ENCODE measurements at regions not wholly inside any gene's neighbourhood (a gene's known extent, or its start where the extent isn't known, plus 50 kb on each side); places are given as distances from the start of the nearest gene placed in this dataset.

- no peak for TF ChIP-seq CTCF (IDR thresholded peaks at IDR 0.05)
- H3K9me3 ChIP-seq: no peaks in the 10 kb centered on the region
- H3K4me3 ChIP-seq (ENCODE audit: low read depth in 1 of 2, low read length in 1 of 2): no peak overlapping the region
- H3K36me3 ChIP-seq: no peaks in the 10 kb centered on the region
- H3K4me1 ChIP-seq (ENCODE audit: control insufficient read depth in 1 of 2, insufficient read depth in 1 of 2, low read depth in 1 of 2, low read length in 1 of 2): no peaks in the 10 kb centered on the region
- no peak overlapping the region for H3K27ac ChIP-seq
- H3K27me3 ChIP-seq: no peaks in the 10 kb centered on the region
Measured at GRCh38 chr4:121248747-121249146, 84.6 kb upstream of the TNIP3 start.

GRCh38 chr4:121246698-121247097, 82.6 kb upstream of the TNIP3 start:
- Histone ChIP-seq H3K27me3 (no peaks in the 10 kb centered on the region), H3K4me1 (ENCODE audit: control insufficient read depth in 1 of 2, insufficient read depth in 1 of 2, low read depth in 1 of 2, low read length in 1 of 2) (no peaks in the 10 kb centered on the region), H3K9me3 (no peaks in the 10 kb centered on the region), H3K4me3 (ENCODE audit: low read depth in 1 of 2, low read length in 1 of 2) (no peak overlapping the region), H3K27ac (no peak overlapping the region), H3K36me3 (no peaks in the 10 kb centered on the region)
- no peak for TF ChIP-seq CTCF (IDR thresholded peaks at IDR 0.05)

- H3K4me1 ChIP-seq (ENCODE audit: control insufficient read depth in 1 of 2, insufficient read depth in 1 of 2, low read depth in 1 of 2, low read length in 1 of 2): no peaks in the 10 kb centered on the region
- H3K9me3 ChIP-seq: no peaks in the 10 kb centered on the region
- H3K36me3 ChIP-seq: no peaks in the 10 kb centered on the region
- no peak overlapping the region for H3K4me3 ChIP-seq (ENCODE audit: low read depth in 1 of 2, low read length in 1 of 2)
- no peaks in the 10 kb centered on the region for H3K27me3 ChIP-seq
- no peak for TF ChIP-seq CTCF (IDR thresholded peaks at IDR 0.05)
- H3K27ac ChIP-seq: no peak overlapping the region
Measured at GRCh38 chr4:121243485-121243884, 79.4 kb upstream of the TNIP3 start.

GRCh38 chr4:121242188-121242750, 78.1 kb upstream of the TNIP3 start:
- no peak for TF ChIP-seq CTCF (IDR thresholded peaks at IDR 0.05)
- H3K36me3 ChIP-seq: no peaks in the 10 kb centered on the region
- no peak overlapping the region for H3K4me3 ChIP-seq (ENCODE audit: low read depth in 1 of 2, low read length in 1 of 2)
- H3K4me1 ChIP-seq (ENCODE audit: control insufficient read depth in 1 of 2, insufficient read depth in 1 of 2, low read depth in 1 of 2, low read length in 1 of 2): no peaks in the 10 kb centered on the region
- no peak overlapping the region for H3K27ac ChIP-seq
- no peaks in the 10 kb centered on the region for H3K9me3 ChIP-seq
- H3K27me3 ChIP-seq: no peaks in the 10 kb centered on the region

GRCh38 chr4:121239951-121240350, 75.8 kb upstream of the TNIP3 start:
- TF ChIP-seq CTCF (IDR thresholded peaks at IDR 0.05): no peak
- H3K27ac ChIP-seq: no peak overlapping the region
- no peaks in the 10 kb centered on the region for H3K4me1 ChIP-seq (ENCODE audit: control insufficient read depth in 1 of 2, insufficient read depth in 1 of 2, low read depth in 1 of 2, low read length in 1 of 2)
- H3K4me3 ChIP-seq (ENCODE audit: low read depth in 1 of 2, low read length in 1 of 2): no peak overlapping the region
- no peaks in the 10 kb centered on the region for H3K36me3 ChIP-seq
- H3K27me3 ChIP-seq: no peaks in the 10 kb centered on the region
- no peaks in the 10 kb centered on the region for H3K9me3 ChIP-seq

GRCh38 chr4:121238461-121238860, 74.3 kb upstream of the TNIP3 start:
- H3K36me3 ChIP-seq: no peaks in the 10 kb centered on the region
- TF ChIP-seq CTCF (IDR thresholded peaks at IDR 0.05): no peak

More at GRCh38 chr4:121238461-121238860, 74.3 kb upstream of the TNIP3 start:
- Histone ChIP-seq H3K27ac (no peak overlapping the region), H3K27me3 (no peaks in the 10 kb centered on the region), H3K4me3 (ENCODE audit: low read depth in 1 of 2, low read length in 1 of 2) (no peak overlapping the region), H3K9me3 (no peaks in the 10 kb centered on the region), H3K4me1 (ENCODE audit: control insufficient read depth in 1 of 2, insufficient read depth in 1 of 2, low read depth in 1 of 2, low read length in 1 of 2) (no peaks in the 10 kb centered on the region)
